ENCODE measurements at regions not wholly inside any gene's neighbourhood (a gene's known extent, or its start where the extent isn't known, plus 50 kb on each side); places are given as distances from the start of the nearest gene placed in this dataset.
A peak's percentile ranks its signal among the peaks of the same experiment; 100 is the strongest.

- DNase-seq, result peak; percentile 12 to 28
These were observed 250.0 kb upstream of the KLF6 start for GRCh38 chr10:4034907-4035598.

GRCh38 chr10:4033341-4033896, 248.4 kb upstream of the KLF6 start:
- DNase-seq, result no peak

- DNase-seq, result no peak
These were observed 244.9 kb upstream of the KLF6 start for GRCh38 chr10:4029866-4030265.

GRCh38 chr10:4028854-4029583, 244.0 kb upstream of the KLF6 start:
- DNase-seq, result no peak

GRCh38 chr10:4028027-4028471, 243.0 kb upstream of the KLF6 start:
- DNase-seq, result no peak

GRCh38 chr10:4025339-4025738, 240.3 kb upstream of the KLF6 start:
- DNase-seq, result no peak

GRCh38 chr10:4024516-4025245, 239.7 kb upstream of the KLF6 start:
- DNase-seq, result no peak

- no peak for DNase-seq
These were observed 239.0 kb upstream of the KLF6 start for GRCh38 chr10:4024027-4024426.

GRCh38 chr10:4022473-4022872, 237.5 kb upstream of the KLF6 start:
- DNase-seq, result no peak

- no peak for DNase-seq
These were observed 235.6 kb upstream of the KLF6 start for GRCh38 chr10:4020631-4021030.

GRCh38 chr10:4018054-4018511, 233.1 kb upstream of the KLF6 start:
- DNase-seq, result no peak

GRCh38 chr10:4017336-4017735, 232.3 kb upstream of the KLF6 start:
- DNase-seq, result no peak

GRCh38 chr10:4016214-4016740, 231.3 kb upstream of the KLF6 start:
- DNase-seq, result no peak

GRCh38 chr10:4013651-4014121, 228.7 kb upstream of the KLF6 start:
- DNase-seq, result peak; percentile 34 to 37

GRCh38 chr10:4012848-4013247, 227.8 kb upstream of the KLF6 start:
- DNase-seq, result no peak

GRCh38 chr10:4011136-4011812, 226.3 kb upstream of the KLF6 start:
- no peak for DNase-seq

GRCh38 chr10:4008676-4009382, 223.8 kb upstream of the KLF6 start:
- no peak for DNase-seq

- no peak for DNase-seq
These were observed 222.8 kb upstream of the KLF6 start for GRCh38 chr10:4007771-4008170.

- DNase-seq, result no peak
These were observed 221.8 kb upstream of the KLF6 start for GRCh38 chr10:4006858-4007257.

GRCh38 chr10:4006051-4006450, 221.0 kb upstream of the KLF6 start:
- DNase-seq, result no peak

GRCh38 chr10:4004990-4005389, 220.0 kb upstream of the KLF6 start:
- no peak for DNase-seq

GRCh38 chr10:4004144-4004543, 219.1 kb upstream of the KLF6 start:
- DNase-seq, result no peak
